Muscle layer of duodenum (tissue), 2 donors: ENCODE measurements at regions not wholly inside any gene's neighbourhood (a gene's known extent, or its start where the extent isn't known, plus 50 kb on each side); places are given as distances from the start of the nearest gene placed in this dataset.

ENCODE experiments used
- H3K27ac ChIP-seq: one replicate; pipeline ENCODE4 v1.7.0; 2013; ENCODE audit warnings: mild to moderate bottlenecking, low read length
- H3K27me3 ChIP-seq: one replicate; pipeline ENCODE4 v1.7.0; 2013; ENCODE audit warnings: low read depth, mild to moderate bottlenecking, control low read depth, low read length
- H3K36me3 ChIP-seq, 2 donors: one replicate each; pipeline ENCODE4 v1.7.0; 2013; ENCODE audit warnings: low read length in 2 of 2, control low read depth in 1 of 2, mild to moderate bottlenecking in 1 of 2; ENCODE audit not compliant: insufficient read depth in 2 of 2, control insufficient read depth in 1 of 2
- H3K4me1 ChIP-seq, 2 donors: one replicate each; pipeline ENCODE4 v1.7.0; 2013; ENCODE audit warnings: low read length in 2 of 2, mild to moderate bottlenecking in 2 of 2, control low read depth in 1 of 2, moderate library complexity in 1 of 2; ENCODE audit not compliant: insufficient read depth in 2 of 2, control insufficient read depth in 1 of 2
- H3K4me3 ChIP-seq, 2 donors: one replicate each; pipeline ENCODE4 v1.7.0; 2013; ENCODE audit warnings: low read length in 2 of 2, low read depth in 1 of 2, mild to moderate bottlenecking in 1 of 2
- H3K9me3 ChIP-seq, 2 donors: one replicate each; pipeline ENCODE4 v1.7.0; 2013; ENCODE audit warnings: low read length in 2 of 2, control low read depth in 1 of 2, mild to moderate bottlenecking in 1 of 2; ENCODE audit not compliant: control insufficient read depth in 1 of 2
- donor health status: healthy.

GRCh38 chr3:159798951-159799350 is 189.7 kb upstream of the IL12A start:
- H3K9me3 ChIP-seq: no peaks in the 10 kb centered on the region
- peaks cover 0 to 7% of the 10 kb centered on the region in 2 donors for H3K36me3 ChIP-seq
- H3K4me1 ChIP-seq: peaks cover 0 to 8% of the 10 kb centered on the region in 2 donors
- H3K4me3 ChIP-seq: no peak overlapping the region
- H3K27me3 ChIP-seq: no peaks in the 10 kb centered on the region
- H3K27ac ChIP-seq: peak overlapping the region; percentile 81

GRCh38 chr3:159800434-159801155 is 188.0 kb upstream of the IL12A start:
- peaks cover 0 to 21% of the 10 kb centered on the region in 2 donors for H3K4me1 ChIP-seq
- peak overlapping the region; percentile 6 for H3K27ac ChIP-seq
- H3K4me3 ChIP-seq: no peak overlapping the region
- no peaks in the 10 kb centered on the region for H3K9me3 ChIP-seq
- H3K27me3 ChIP-seq: no peaks in the 10 kb centered on the region
- peaks cover 0 to 7% of the 10 kb centered on the region in 2 donors for H3K36me3 ChIP-seq

GRCh38 chr3:159802864-159803263 is 185.8 kb upstream of the IL12A start:
- Histone ChIP-seq H3K27ac (no peak overlapping the region), H3K27me3 (no peaks in the 10 kb centered on the region), H3K4me1 (peaks cover 0 to 41% of the 10 kb centered on the region in 2 donors), H3K36me3 (no peaks in the 10 kb centered on the region), H3K9me3 (no peaks in the 10 kb centered on the region), H3K4me3 (no peak overlapping the region)

GRCh38 chr3:159803459-159803858 is 185.2 kb upstream of the IL12A start:
- no peaks in the 10 kb centered on the region for H3K9me3 ChIP-seq
- H3K36me3 ChIP-seq: no peaks in the 10 kb centered on the region
- no peaks in the 10 kb centered on the region for H3K27me3 ChIP-seq
- no peak overlapping the region for H3K27ac ChIP-seq
- no peak overlapping the region for H3K4me3 ChIP-seq
- peaks cover 0 to 42% of the 10 kb centered on the region in 2 donors for H3K4me1 ChIP-seq

GRCh38 chr3:159804726-159805410 is 183.8 kb upstream of the IL12A start:
- H3K27ac ChIP-seq: peak overlapping the region; percentile 53

GRCh38 chr3:159805411-159805772 is 183.2 kb upstream of the IL12A start:
- H3K27me3 ChIP-seq: no peaks in the 10 kb centered on the region
- H3K4me1 ChIP-seq: peaks cover 0 to 35% of the 10 kb centered on the region in 2 donors
- H3K9me3 ChIP-seq: no peaks in the 10 kb centered on the region
- H3K4me3 ChIP-seq: no peak overlapping the region
- H3K36me3 ChIP-seq: no peaks in the 10 kb centered on the region
- peak overlapping the region; percentile 53 for H3K27ac ChIP-seq

More at GRCh38 chr3:159804726-159805410, 183.8 kb upstream of the IL12A start:
- Histone ChIP-seq H3K4me3 (no peak overlapping the region), H3K9me3 (no peaks in the 10 kb centered on the region), H3K27me3 (no peaks in the 10 kb centered on the region), H3K4me1 (peaks cover 0 to 35% of the 10 kb centered on the region in 2 donors), H3K36me3 (no peaks in the 10 kb centered on the region)

- H3K27ac ChIP-seq: no peak overlapping the region
- peaks cover 0 to 35% of the 10 kb centered on the region in 2 donors for H3K4me1 ChIP-seq
- no peaks in the 10 kb centered on the region for H3K9me3 ChIP-seq
- no peaks in the 10 kb centered on the region for H3K36me3 ChIP-seq
- no peaks in the 10 kb centered on the region for H3K27me3 ChIP-seq
- no peak overlapping the region for H3K4me3 ChIP-seq
Measured at GRCh38 chr3:159806412-159806811, 182.2 kb upstream of the IL12A start.

- Histone ChIP-seq H3K27me3 (no peaks in the 10 kb centered on the region), H3K9me3 (no peaks in the 10 kb centered on the region), H3K4me3 (no peak overlapping the region), H3K27ac (no peak overlapping the region), H3K4me1 (peaks cover 0 to 35% of the 10 kb centered on the region in 2 donors), H3K36me3 (no peaks in the 10 kb centered on the region)
Measured at GRCh38 chr3:159807137-159808040, 181.2 kb upstream of the IL12A start.

GRCh38 chr3:159813822-159814531 is 174.7 kb upstream of the IL12A start:
- Histone ChIP-seq H3K27ac (no peak overlapping the region), H3K36me3 (no peaks in the 10 kb centered on the region), H3K9me3 (no peaks in the 10 kb centered on the region), H3K27me3 (no peaks in the 10 kb centered on the region), H3K4me1 (peaks cover 0 to 8% of the 10 kb centered on the region in 2 donors), H3K4me3 (no peak overlapping the region)

- Histone ChIP-seq H3K4me3 (no peak overlapping the region), H3K36me3 (no peaks in the 10 kb centered on the region), H3K27me3 (no peaks in the 10 kb centered on the region), H3K4me1 (peaks cover 0 to 12% of the 10 kb centered on the region in 2 donors), H3K9me3 (no peaks in the 10 kb centered on the region), H3K27ac (no peak overlapping the region)
Measured at GRCh38 chr3:159816512-159816911, 172.1 kb upstream of the IL12A start.
